ENCODE measurements at regions not wholly inside any gene's neighbourhood (a gene's known extent, or its start where the extent isn't known, plus 50 kb on each side); places are given as distances from the start of the nearest gene placed in this dataset.

DNA sequence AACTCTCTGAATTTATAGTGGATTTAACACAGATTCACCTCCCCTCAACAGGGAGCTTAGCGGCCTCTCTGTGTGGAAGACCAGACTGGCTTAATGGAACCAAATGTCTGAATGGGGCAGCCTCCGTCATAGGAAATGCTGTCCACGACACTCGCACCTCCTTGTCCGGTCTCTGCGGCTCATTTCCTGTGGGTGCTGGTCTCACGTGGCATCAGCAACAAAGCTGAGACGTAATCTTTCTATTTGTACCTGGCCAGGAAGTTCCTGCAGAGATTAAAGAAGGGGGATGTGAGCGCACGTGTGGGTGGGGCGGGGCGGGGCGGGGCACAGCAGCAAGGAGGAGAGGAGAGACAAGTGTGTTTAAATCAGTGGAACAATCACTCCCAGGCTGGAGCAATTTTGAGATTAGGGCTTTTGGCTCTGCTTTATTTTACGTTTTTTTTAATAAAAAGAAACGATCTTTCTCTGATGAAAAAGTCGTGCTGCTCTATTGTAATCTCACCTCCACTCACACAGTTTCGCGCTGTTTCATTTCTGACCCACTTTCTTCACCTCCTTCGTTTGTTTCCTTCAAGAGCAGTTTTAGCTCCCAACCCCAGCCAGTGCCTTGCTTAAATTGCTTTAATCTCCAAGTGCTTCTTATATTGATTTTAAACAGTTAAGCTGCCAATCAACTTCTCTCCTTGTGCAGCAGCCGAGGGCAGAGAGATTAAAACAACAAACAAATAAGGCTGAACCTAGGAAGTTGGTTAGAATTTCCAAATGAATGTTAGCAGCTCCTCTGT lies 132.2 kb upstream of the ASTN2 start:
- TF ChIP-seq, protein P1, sequence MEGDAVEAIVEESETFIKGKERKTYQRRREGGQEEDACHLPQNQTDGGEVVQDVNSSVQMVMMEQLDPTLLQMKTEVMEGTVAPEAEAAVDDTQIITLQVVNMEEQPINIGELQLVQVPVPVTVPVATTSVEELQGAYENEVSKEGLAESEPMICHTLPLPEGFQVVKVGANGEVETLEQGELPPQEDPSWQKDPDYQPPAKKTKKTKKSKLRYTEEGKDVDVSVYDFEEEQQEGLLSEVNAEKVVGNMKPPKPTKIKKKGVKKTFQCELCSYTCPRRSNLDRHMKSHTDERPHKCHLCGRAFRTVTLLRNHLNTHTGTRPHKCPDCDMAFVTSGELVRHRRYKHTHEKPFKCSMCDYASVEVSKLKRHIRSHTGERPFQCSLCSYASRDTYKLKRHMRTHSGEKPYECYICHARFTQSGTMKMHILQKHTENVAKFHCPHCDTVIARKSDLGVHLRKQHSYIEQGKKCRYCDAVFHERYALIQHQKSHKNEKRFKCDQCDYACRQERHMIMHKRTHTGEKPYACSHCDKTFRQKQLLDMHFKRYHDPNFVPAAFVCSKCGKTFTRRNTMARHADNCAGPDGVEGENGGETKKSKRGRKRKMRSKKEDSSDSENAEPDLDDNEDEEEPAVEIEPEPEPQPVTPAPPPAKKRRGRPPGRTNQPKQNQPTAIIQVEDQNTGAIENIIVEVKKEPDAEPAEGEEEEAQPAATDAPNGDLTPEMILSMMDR (IDR thresholded peaks at IDR 0.05; ENCODE audit: borderline replicate concordance, extremely low read depth, low read length, poor library complexity, severe bottlenecking), result no peak
- TF ChIP-seq EZH2 (IDR thresholded peaks at IDR 0.05; ENCODE audit: borderline replicate concordance, low read depth, low read length, severe bottlenecking), result no peak
